Testis (tissue), 2 donors: ENCODE measurements at regions not wholly inside any gene's neighbourhood (a gene's known extent, or its start where the extent isn't known, plus 50 kb on each side); places are given as distances from the start of the nearest gene placed in this dataset.
A peak's percentile ranks its signal among the peaks of the same experiment; 100 is the strongest.

Experiments used
- DNase-seq: peaks from one replicate; pipeline ENCODE4 v3.0.0-alpha.2; 2019
- H3K27ac ChIP-seq, 2 donors: fragments of 200-600 bp; sonication (generic); one replicate each; pipeline ENCODE4 v1.5.1; 2019
- H3K27me3 ChIP-seq: fragments of 200-600 bp; sonication (generic); one replicate; pipeline ENCODE4 v1.5.1; 2019
- H3K36me3 ChIP-seq: fragments of 200-600 bp; sonication (generic); one replicate; pipeline ENCODE4 v1.5.1; 2017; ENCODE audit warnings: low read depth; ENCODE audit errors: missing control alignments
- H3K4me1 ChIP-seq: fragments of 200-600 bp; sonication (generic); one replicate; pipeline ENCODE4 v1.5.1; 2019
- H3K4me3 ChIP-seq, 2 donors: fragments of 200-600 bp; sonication (generic); one replicate each; pipeline ENCODE4 v1.5.1; 2017 to 2019
- H3K9me3 ChIP-seq: fragments of 200-600 bp; sonication (generic); one replicate; pipeline ENCODE4 v1.5.1; 2017
- CTCF ChIP-seq, 3 experiments: fragments of 450-650 bp in 2 of 3; fragments of 200-600 bp in 1 of 3; sonication (generic) in 1 of 3; IDR thresholded peaks; one replicate each; pipeline ENCODE4 v1.5.1; 2016 to 2019; ENCODE audit warnings: antibody characterized with exemption in 3 of 3, mild to moderate bottlenecking in 2 of 3, moderate library complexity in 1 of 3
- POLR2A ChIP-seq: fragments of 450-650 bp; IDR thresholded peaks from one replicate; pipeline ENCODE4 v1.6.1; 2017; ENCODE audit warnings: antibody characterized with exemption, mild to moderate bottlenecking, moderate library complexity
- WGBS, 2 donors: methylation state at CpG; one replicate each; pipeline ENCODE4 v1.1.5; 2018; 5-methylcytosine and 5-hydroxymethylcytosine counted together
- intact Hi-C: fragments of 100-400 bp; cut with DNase I; formaldehyde crosslinking; loops from one replicate; pipeline ENCODE4 v1.15.1; 2023; ENCODE audit warnings: low total_unique reads

- DNase-seq, result no peak
- H3K4me1 ChIP-seq, result peaks cover 37% of the 10 kb centered on the region
These were observed 235.6 kb upstream of the JADE1 start for GRCh38 chr4:128573781-128574508.

GRCh38 chr4:128572778-128573241 lies 236.7 kb upstream of the JADE1 start:
- no peaks in the 10 kb centered on the region for H3K9me3 ChIP-seq
- no peaks in the 10 kb centered on the region for H3K27me3 ChIP-seq
- H3K4me3 ChIP-seq, result no peak overlapping the region
- H3K27ac ChIP-seq, result peak overlapping the region; percentile 66 to 81
- 87 to 97% methylated on average over 3 of the region's 3 CpGs for WGBS, 2 donors
- no peaks in the 10 kb centered on the region for H3K36me3 ChIP-seq
- TF ChIP-seq CTCF (IDR thresholded peaks at IDR 0.05) (no peak), POLR2A (no peak)
- DNase-seq, result no peak
- peaks cover 39% of the 10 kb centered on the region for H3K4me1 ChIP-seq
- intact Hi-C loops, result no loop called here

More at GRCh38 chr4:128573781-128574508, 235.6 kb upstream of the JADE1 start:
- H3K27me3 ChIP-seq, result no peaks in the 10 kb centered on the region
- WGBS, 2 donors, result 75 to 78% methylated on average over 4 of the region's 4 CpGs
- TF ChIP-seq CTCF (IDR thresholded peaks at IDR 0.05), result no peak
- TF ChIP-seq POLR2A, result no peak
- peak overlapping the region in 1 of 2 donors; percentile 81 for H3K27ac ChIP-seq
- no peak overlapping the region for H3K4me3 ChIP-seq
- intact Hi-C loops, result no loop called here
- no peaks in the 10 kb centered on the region for H3K36me3 ChIP-seq
- no peaks in the 10 kb centered on the region for H3K9me3 ChIP-seq

- intact Hi-C loops, result no loop called here
- no peaks in the 10 kb centered on the region for H3K36me3 ChIP-seq
- DNase-seq, result peak; percentile 90
- H3K9me3 ChIP-seq, result no peaks in the 10 kb centered on the region
- H3K27ac ChIP-seq, result peak overlapping the region; percentile 72 to 81
- no peak overlapping the region for H3K4me3 ChIP-seq
- TF ChIP-seq POLR2A (no peak), CTCF (IDR thresholded peaks at IDR 0.05) (no peak)
- H3K4me1 ChIP-seq, result peaks cover 39% of the 10 kb centered on the region
- no peaks in the 10 kb centered on the region for H3K27me3 ChIP-seq
These were observed 237.8 kb upstream of the JADE1 start for GRCh38 chr4:128571747-128572146.

GRCh38 chr4:128570387-128570975 lies 239.0 kb upstream of the JADE1 start:
- TF ChIP-seq CTCF (IDR thresholded peaks at IDR 0.05), result no peak
- TF ChIP-seq POLR2A, result no peak
- Histone ChIP-seq H3K36me3 (no peaks in the 10 kb centered on the region), H3K27ac (peak overlapping the region; percentile 72 to 81), H3K4me3 (no peak overlapping the region), H3K27me3 (no peaks in the 10 kb centered on the region), H3K4me1 (peaks cover 39% of the 10 kb centered on the region), H3K9me3 (no peaks in the 10 kb centered on the region)
- intact Hi-C loops, result no loop called here
- 90 to 91% methylated on average over 6 of the region's 6 CpGs for WGBS, 2 donors
- peak; percentile 48 for DNase-seq
